ENCODE measurements at regions not wholly inside any gene's neighbourhood (a gene's known extent, or its start where the extent isn't known, plus 50 kb on each side); places are given as distances from the start of the nearest gene placed in this dataset.

DNA sequence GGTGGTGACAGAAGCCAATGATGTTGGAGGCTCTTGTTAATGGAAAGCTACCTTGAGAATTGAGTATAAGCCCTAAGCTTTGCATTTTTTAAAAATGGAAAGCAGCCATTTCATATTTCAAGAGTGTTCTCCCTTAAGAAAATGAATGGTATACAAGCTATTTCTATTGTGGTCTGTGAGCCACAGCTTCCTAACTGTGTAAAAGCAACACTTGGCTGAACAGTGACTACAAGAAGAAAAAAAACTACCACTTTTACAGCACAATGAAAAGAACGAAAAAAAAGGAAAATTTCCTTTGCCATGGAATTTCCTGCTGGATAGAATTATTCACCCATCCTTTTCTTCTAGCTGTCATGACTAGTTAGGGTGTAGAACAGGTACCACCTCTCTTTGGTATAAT, 397.1 kb upstream of the BTBD3 start:
- Histone ChIP-seq H3K27me3 (no peaks in the 10 kb centered on the region), H3K36me3 (no peaks in the 10 kb centered on the region), H3K4me1 (no peaks in the 10 kb centered on the region), H3K4me3 (no peak overlapping the region), H3K27ac (no peak overlapping the region), H3K9me3 (peaks cover 0 to 24% (median 13%) of the 10 kb centered on the region in 12 donors)
- no peak for DNase-seq
- TF ChIP-seq POLR2A (IDR thresholded peaks at IDR 0.05) = no peak
- TF ChIP-seq CTCF (IDR thresholded peaks at IDR 0.05) = no peak
- 0 to 32% (median 14%) methylated on average over 1 of the region's 1 CpG for WGBS, 4 donors
- intact Hi-C loops (cut with DNase I) = no loop called here
- no peak for ATAC-seq

DNA sequence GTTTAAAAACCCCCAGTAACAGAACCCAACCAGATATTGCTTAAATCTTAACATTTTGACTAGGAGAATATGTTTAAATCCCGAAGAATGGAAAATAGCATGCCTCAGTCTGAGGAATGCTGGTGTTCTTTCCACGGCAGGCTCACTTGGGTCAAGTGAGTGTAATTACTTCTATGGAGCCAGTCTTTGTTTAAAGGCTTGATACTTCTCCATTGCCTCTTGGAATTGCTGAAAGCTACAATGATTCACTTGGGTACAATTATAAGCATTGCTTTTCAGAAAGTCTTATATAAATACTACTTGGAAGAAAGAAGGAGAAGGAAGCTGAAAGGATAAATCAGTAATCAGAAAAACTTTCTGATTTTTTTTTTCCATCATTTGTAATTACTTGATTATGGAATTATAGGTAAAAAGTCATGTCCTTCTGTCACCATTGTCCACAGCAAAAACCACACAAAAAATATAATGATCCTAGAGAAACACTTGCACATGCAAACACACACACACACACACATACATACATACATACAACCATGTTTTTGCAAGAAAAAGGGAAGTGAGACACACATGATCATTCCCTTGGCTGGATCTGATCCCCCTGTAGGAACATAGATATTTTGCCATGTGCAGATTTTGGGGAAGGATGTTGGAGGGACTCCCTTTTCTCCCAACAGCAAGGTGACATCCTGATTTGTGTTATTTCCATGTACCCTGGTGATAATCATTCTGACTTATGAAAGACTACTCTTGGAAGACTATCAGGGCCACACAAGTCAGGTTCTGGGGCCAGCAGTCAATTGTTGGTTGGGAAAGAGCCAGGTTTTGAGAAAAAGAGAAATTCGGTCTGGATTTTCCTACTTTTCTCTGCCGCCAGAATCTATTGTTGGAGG, 396.0 kb upstream of the BTBD3 start:
- H3K4me3 ChIP-seq = no peak overlapping the region
- no peak overlapping the region for H3K27ac ChIP-seq
- ATAC-seq (no peak), DNase-seq (no peak)
- TF ChIP-seq CTCF (IDR thresholded peaks at IDR 0.05) = no peak
- TF ChIP-seq POLR2A (IDR thresholded peaks at IDR 0.05) = no peak
- H3K27me3 ChIP-seq = no peaks in the 10 kb centered on the region
- intact Hi-C loops (cut with DNase I) = no loop called here
- H3K9me3 ChIP-seq = peaks cover 0 to 24% (median 13%) of the 10 kb centered on the region in 12 donors
- no peaks in the 10 kb centered on the region for H3K4me1 ChIP-seq
- no peaks in the 10 kb centered on the region for H3K36me3 ChIP-seq
- WGBS, 4 donors = 67 to 83% (median 76%) methylated on average over 4 of the region's 4 CpGs

DNA sequence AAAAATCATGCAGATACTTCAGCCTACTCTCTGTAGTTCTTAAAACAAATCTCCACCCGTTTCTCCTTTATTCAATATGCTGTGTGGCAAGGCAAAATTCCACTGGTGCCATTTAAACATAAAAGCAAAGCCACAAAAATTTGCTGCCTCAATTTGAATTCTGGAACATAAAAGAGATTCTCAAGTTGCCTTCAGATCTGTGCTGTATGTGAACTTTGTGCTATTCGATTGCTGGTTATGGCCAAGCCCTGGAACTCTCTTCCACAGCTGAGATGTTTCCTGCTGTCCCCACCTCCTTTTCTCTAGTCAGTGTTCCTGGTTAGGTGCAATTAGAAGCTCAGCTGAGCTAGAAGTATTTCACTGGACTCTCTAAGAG, 395.3 kb upstream of the BTBD3 start:
- Histone ChIP-seq H3K27ac (no peak overlapping the region), H3K9me3 (peaks cover 0 to 24% (median 13%) of the 10 kb centered on the region in 12 donors), H3K27me3 (no peaks in the 10 kb centered on the region), H3K4me3 (no peak overlapping the region), H3K4me1 (no peaks in the 10 kb centered on the region), H3K36me3 (no peaks in the 10 kb centered on the region)
- ATAC-seq (no peak), DNase-seq (no peak)
- 63 to 79% (median 74%) methylated on average over 2 of the region's 2 CpGs for WGBS, 4 donors
- TF ChIP-seq POLR2A (IDR thresholded peaks at IDR 0.05) (no peak), CTCF (IDR thresholded peaks at IDR 0.05) (no peak)
- intact Hi-C loops (cut with DNase I) = no loop called here

DNA sequence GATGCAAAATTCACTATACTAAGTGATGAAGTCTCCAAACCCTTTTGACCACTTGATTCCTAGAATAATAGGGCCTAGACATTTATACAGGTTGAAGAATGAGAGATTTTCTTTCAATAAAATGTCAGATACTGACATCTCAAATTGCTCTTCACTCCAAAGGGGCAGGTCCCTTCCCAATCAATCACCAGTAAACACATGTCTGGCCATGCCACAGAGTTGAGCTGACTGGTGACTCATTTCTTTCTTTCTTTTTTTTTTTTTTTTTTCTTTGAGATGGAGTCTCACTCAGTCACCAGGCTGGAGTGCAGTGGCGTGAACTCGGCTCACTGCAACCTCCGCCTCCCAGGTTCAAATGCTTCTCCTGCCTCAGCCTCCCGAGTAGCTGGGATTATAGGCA, 388.6 kb upstream of the BTBD3 start:
- WGBS, 4 donors = 79 to 94% (median 89%) methylated on average over 4 of the region's 4 CpGs
- no peaks in the 10 kb centered on the region for H3K27me3 ChIP-seq
- no peaks in the 10 kb centered on the region for H3K4me1 ChIP-seq
- intact Hi-C loops (cut with DNase I) = no loop called here
- peaks cover 0 to 55% (median 19%) of the 10 kb centered on the region in 12 donors for H3K9me3 ChIP-seq
- TF ChIP-seq CTCF (IDR thresholded peaks at IDR 0.05) (no peak), POLR2A (IDR thresholded peaks at IDR 0.05) (no peak)
- no peak overlapping the region for H3K4me3 ChIP-seq
- ATAC-seq (no peak), DNase-seq (no peak)
- H3K36me3 ChIP-seq = no peaks in the 10 kb centered on the region
- no peak overlapping the region for H3K27ac ChIP-seq
